ENCODE measurements at regions not wholly inside any gene's neighbourhood (a gene's known extent, or its start where the extent isn't known, plus 50 kb on each side); places are given as distances from the start of the nearest gene placed in this dataset.
"Not testable (repeated sequence)": the region's sequence is repeated elsewhere in the genome, so short reads cannot be mapped to it uniquely, and the experiment has no call there.

DNA sequence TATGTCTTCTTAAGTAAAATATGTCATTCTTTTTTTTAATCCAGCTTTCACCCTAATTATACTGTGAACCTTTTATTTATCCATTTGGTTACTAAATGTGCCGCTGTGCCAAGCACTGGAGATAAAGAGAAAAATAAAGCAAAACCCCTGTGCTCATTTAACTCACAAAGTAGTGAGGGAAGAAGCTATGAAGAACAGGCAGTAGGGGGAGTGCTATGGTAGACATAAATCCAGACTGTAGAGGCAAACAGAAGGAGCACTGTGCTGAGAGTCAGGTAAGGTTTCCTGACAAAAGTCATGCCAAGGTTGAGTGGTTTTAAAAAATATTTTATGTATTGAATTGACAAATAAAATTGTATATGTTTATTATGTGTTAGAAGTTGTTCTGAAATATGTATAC lies 188.5 kb upstream of the SYT10 start:
- no peak overlapping the region for H3K4me3 ChIP-seq
- H3K9me3 ChIP-seq: no peaks in the 10 kb centered on the region
- no peak for DNase-seq (ENCODE audit: low spot score in 2 of 2)
- intact Hi-C loops (cut with DNase I; ENCODE audit: low total_unique reads): no loop called here
- no peaks in the 10 kb centered on the region for H3K4me1 ChIP-seq
- no peak overlapping the region for H3K27ac ChIP-seq
- H3K36me3 ChIP-seq: no peaks in the 10 kb centered on the region
- H3K27me3 ChIP-seq: no peaks in the 10 kb centered on the region
- TF ChIP-seq, protein P1, sequence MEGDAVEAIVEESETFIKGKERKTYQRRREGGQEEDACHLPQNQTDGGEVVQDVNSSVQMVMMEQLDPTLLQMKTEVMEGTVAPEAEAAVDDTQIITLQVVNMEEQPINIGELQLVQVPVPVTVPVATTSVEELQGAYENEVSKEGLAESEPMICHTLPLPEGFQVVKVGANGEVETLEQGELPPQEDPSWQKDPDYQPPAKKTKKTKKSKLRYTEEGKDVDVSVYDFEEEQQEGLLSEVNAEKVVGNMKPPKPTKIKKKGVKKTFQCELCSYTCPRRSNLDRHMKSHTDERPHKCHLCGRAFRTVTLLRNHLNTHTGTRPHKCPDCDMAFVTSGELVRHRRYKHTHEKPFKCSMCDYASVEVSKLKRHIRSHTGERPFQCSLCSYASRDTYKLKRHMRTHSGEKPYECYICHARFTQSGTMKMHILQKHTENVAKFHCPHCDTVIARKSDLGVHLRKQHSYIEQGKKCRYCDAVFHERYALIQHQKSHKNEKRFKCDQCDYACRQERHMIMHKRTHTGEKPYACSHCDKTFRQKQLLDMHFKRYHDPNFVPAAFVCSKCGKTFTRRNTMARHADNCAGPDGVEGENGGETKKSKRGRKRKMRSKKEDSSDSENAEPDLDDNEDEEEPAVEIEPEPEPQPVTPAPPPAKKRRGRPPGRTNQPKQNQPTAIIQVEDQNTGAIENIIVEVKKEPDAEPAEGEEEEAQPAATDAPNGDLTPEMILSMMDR (IDR thresholded peaks at IDR 0.05): no peak
- TF ChIP-seq POLR2AphosphoS5 (IDR thresholded peaks at IDR 0.05) (no peak), POLR2A (IDR thresholded peaks at IDR 0.05) (no peak)

DNA sequence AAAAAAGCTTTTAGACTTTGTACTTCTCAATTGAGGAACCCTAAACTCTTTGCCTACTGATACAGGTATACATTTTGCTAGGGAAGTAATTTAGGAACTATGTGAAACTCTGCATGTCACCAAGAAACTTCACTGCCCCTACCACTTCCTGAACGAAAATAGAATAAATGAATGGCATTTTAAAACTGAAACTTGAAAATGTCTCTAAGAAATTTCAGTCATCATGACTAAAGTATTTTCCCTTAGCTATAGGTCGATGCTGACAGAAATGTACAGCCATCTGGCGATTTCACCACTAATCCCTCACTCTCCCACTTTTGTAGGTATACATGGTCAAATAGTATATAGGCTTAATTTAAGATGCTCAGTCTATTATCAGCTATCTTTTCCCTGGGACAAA lies 194.9 kb upstream of the SYT10 start:
- Histone ChIP-seq H3K27me3 (no peaks in the 10 kb centered on the region), H3K4me1 (no peaks in the 10 kb centered on the region), H3K36me3 (no peaks in the 10 kb centered on the region), H3K27ac (no peak overlapping the region), H3K9me3 (no peaks in the 10 kb centered on the region), H3K4me3 (no peak overlapping the region)
- DNase-seq (ENCODE audit: low spot score in 2 of 2): no peak
- intact Hi-C loops (cut with DNase I; ENCODE audit: low total_unique reads): no loop called here
- TF ChIP-seq POLR2AphosphoS5 (IDR thresholded peaks at IDR 0.05): no peak

DNA sequence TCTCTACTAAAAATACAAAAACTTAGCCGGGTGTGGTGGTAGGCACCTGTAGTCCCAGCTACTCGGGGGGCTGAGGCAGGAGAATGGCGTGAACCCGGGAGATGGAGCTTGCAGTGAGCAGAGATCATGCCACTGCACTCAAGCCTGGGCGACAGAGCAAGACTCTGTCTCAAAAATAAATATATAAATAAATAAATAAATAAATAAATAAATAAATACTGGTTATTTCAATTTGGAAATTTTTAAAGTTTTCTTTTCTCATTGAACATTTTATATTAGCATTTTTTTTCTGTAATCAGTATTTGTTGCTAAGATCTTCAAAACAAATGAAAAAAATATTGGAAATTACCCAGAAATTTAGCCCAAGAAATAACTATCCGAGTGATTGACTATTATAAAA lies 197.3 kb upstream of the SYT10 start:
- DNase-seq (ENCODE audit: low spot score in 2 of 2); H3K36me3 ChIP-seq; H3K27ac ChIP-seq; H3K4me3 ChIP-seq; H3K9me3 ChIP-seq; intact Hi-C loops (cut with DNase I; ENCODE audit: low total_unique reads); H3K27me3 ChIP-seq; H3K4me1 ChIP-seq: not testable (repeated sequence)

DNA sequence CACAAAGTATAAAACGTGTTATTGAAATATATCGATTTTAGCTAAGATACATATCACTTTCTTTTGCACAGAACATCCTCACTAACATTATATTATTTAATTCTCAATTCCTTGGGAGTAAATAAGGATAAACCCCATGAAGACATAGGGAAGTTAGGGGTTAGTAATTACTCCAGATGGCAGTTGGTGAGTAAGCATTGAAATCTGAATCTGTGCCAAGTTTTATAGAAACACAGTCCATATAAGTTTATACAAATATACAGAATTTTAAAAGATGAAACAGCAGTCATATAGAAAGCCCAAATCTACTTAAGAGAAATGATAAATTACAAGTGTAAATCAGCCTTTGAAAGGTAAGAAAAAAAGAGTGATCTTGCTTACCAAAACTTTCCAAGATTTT lies 200.4 kb upstream of the SYT10 start:
- H3K27me3 ChIP-seq: no peaks in the 10 kb centered on the region
- intact Hi-C loops (cut with DNase I; ENCODE audit: low total_unique reads): no loop called here
- TF ChIP-seq POLR2A (IDR thresholded peaks at IDR 0.05): no peak
- TF ChIP-seq POLR2AphosphoS5 (IDR thresholded peaks at IDR 0.05): no peak
- TF ChIP-seq, protein P1 (IDR thresholded peaks at IDR 0.05): no peak
- no peaks in the 10 kb centered on the region for H3K9me3 ChIP-seq
- no peaks in the 10 kb centered on the region for H3K36me3 ChIP-seq
- H3K4me1 ChIP-seq: no peaks in the 10 kb centered on the region
- DNase-seq (ENCODE audit: low spot score in 2 of 2): no peak
- no peak overlapping the region for H3K27ac ChIP-seq
- no peak overlapping the region for H3K4me3 ChIP-seq

DNA sequence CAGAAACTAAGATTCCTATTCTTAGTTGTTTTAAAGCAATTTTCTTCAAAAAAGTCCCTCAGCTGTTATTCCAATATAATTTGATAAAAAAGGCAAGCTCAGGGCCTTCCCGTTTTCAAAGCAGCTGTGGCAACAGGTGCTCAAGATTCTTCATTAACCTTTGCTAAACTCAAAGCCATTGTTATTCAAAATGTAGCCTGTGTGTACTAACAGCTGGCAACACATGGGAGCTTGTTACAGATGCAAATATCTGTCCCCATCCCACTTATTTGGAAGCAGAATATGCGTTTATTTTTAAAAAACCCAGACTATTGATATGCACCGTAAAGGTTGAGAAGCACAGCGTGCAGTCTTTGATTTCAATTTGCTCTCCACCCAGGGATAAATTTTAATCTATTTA lies 210.4 kb upstream of the SYT10 start:
- no peaks in the 10 kb centered on the region for H3K4me1 ChIP-seq
- H3K27ac ChIP-seq: no peak overlapping the region
- H3K36me3 ChIP-seq: no peaks in the 10 kb centered on the region
- TF ChIP-seq POLR2A (IDR thresholded peaks at IDR 0.05) (no peak), POLR2AphosphoS5 (IDR thresholded peaks at IDR 0.05) (no peak)
- TF ChIP-seq, protein P1 (IDR thresholded peaks at IDR 0.05): no peak
- no peak overlapping the region for H3K4me3 ChIP-seq
- intact Hi-C loops (cut with DNase I; ENCODE audit: low total_unique reads): no loop called here
- no peaks in the 10 kb centered on the region for H3K9me3 ChIP-seq
- DNase-seq (ENCODE audit: low spot score in 2 of 2): no peak
- H3K27me3 ChIP-seq: no peaks in the 10 kb centered on the region

DNA sequence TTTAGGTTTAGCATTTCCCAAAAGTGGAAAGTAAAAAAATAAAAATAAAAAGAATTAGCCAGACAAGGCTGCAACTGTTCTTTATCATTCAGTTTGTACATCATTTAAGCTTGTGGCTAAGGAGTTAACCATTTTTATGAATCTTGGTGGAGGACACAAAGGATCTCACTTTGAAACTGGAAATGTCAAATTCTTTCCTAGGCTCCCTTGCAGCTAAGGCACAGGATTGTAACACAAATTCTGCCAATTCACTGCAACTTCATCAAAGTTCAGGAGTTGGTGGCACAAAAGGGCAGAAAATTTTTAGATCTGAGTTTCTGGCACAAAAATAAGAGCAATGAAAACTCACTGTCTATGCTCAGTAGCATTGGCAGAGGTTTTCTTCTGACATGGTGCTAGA lies 211.2 kb upstream of the SYT10 start:
- no peak for DNase-seq (ENCODE audit: low spot score in 2 of 2)
- Histone ChIP-seq H3K27me3 (no peaks in the 10 kb centered on the region), H3K27ac (no peak overlapping the region), H3K4me1 (no peaks in the 10 kb centered on the region), H3K9me3 (no peaks in the 10 kb centered on the region), H3K36me3 (no peaks in the 10 kb centered on the region), H3K4me3 (no peak overlapping the region)
- TF ChIP-seq, protein P1 (IDR thresholded peaks at IDR 0.05): no peak
- TF ChIP-seq POLR2A (IDR thresholded peaks at IDR 0.05): no peak
- TF ChIP-seq POLR2AphosphoS5 (IDR thresholded peaks at IDR 0.05): no peak
- intact Hi-C loops (cut with DNase I; ENCODE audit: low total_unique reads): no loop called here
